SH-SY5Y (cell line): ENCODE measurements at regions not wholly inside any gene's neighbourhood (a gene's known extent, or its start where the extent isn't known, plus 50 kb on each side); places are given as distances from the start of the nearest gene placed in this dataset.

Source experiments
- GATA2 ChIP-seq: IDR thresholded peaks from 2 replicates; pipeline ENCODE4 v1.6.1; 2011; ENCODE audit warnings: mild to moderate bottlenecking, low read depth, low read length
- GATA3 ChIP-seq: IDR thresholded peaks from 2 replicates; pipeline ENCODE4 v1.6.1; 2011; ENCODE audit warnings: low read depth, mild to moderate bottlenecking, low read length, moderate library complexity

DNA sequence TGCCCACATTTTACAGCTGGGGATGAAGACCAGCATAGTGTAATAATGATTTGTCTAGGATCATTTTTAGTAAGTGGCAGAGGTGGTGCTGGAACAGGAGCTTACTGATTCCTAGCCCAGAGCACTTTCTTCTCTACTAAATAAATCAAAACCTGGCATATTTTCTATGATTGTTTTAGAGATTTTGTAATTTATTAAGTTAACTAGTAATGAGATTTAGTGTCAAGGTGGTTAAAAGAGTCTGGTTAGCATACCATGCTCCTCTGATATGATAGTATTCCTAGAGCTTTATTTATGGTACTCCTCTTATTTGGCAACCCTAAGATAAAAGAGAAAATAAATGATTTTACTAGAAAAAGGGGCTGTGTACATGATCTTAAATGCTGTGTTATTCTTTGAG lies 604.0 kb downstream of the ISL1 start:
- TF ChIP-seq GATA2, result no peak
- no peak for TF ChIP-seq GATA3
